HCT116 (cell line): ENCODE measurements at regions not wholly inside any gene's neighbourhood (a gene's known extent, or its start where the extent isn't known, plus 50 kb on each side); places are given as distances from the start of the nearest gene placed in this dataset.

ENCODE experiments used
- ATAC-seq: fragments of 200-7000 bp; cut with Tn5 transposase; 2 replicates; pipeline ENCODE4 v1.9.1; 2020; ENCODE audit warnings: mild to moderate bottlenecking, moderate library complexity
- BruUV-seq: library from RNA; stranded (reverse); fragments of 400-500 nt; replicated peaks from 2 replicates; lab custom pipeline; 2021; lab: Mats Ljungman, UMichigan
- CTCF ChIA-PET: fragments of 300-600 bp; sonication (Branson Sonifier 250); formaldehyde crosslinking; loops from one replicate; lab custom pipeline; 2021; ENCODE audit warnings: antibody characterized with exemption; lab: Charles Lee
- POLR2A ChIA-PET: fragments of 300-600, 350-600 bp; sonication (Branson Sonifier 250); formaldehyde crosslinking; loops from one replicate; lab custom pipeline; 2021; ENCODE audit warnings: antibody characterized with exemption; lab: Charles Lee
- RAD21 ChIA-PET, 2 experiments: fragments of 300-600 bp; sonication (Branson Sonifier 250); formaldehyde crosslinking; loops; one replicate each; lab custom pipeline; 2023; ENCODE audit warnings: low total read pairs in 2 of 2; ENCODE audit not compliant: uncharacterized antibody in 2 of 2, unreplicated experiment in 2 of 2, low non-redundant PET in 1 of 2; lab: Charles Lee
- DNase-seq: peaks from one replicate; pipeline ENCODE4 v3.0.0-alpha.2; 2010; ENCODE audit warnings: low read depth, low spot score
- H2AFZ ChIP-seq: fragments of 200-600 bp; shearing (Covaris generic), sonication (generic); 2 replicates; pipeline ENCODE4 v1.6.1; 2017; ENCODE audit warnings: low read depth, mixed run types, mixed read lengths, antibody characterized with exemption, low read length; ENCODE audit not compliant: poor library complexity, severe bottlenecking
- H3K27ac ChIP-seq: 2 replicates; pipeline ENCODE4 v1.5.1; 2012; ENCODE audit warnings: low read depth, low read length
- H3K27me3 ChIP-seq: fragments of 200-600 bp; sonication (generic); 2 replicates; pipeline ENCODE4 v1.6.1; 2016; ENCODE audit warnings: mixed run types, low read length, mixed read lengths; ENCODE audit not compliant: insufficient read depth
- H3K36me3 ChIP-seq, 2 experiments: fragments of 200-500 bp in 1 of 2; fragments of 200-600 bp in 1 of 2; sonication (Bioruptor generic) in 1 of 2; sonication (generic) in 1 of 2; 2 replicates each; pipeline versions ENCODE4 v1.5.1 to v1.6.1; 2014 to 2016; ENCODE audit warnings: low read length in 2 of 2, inconsistent platforms in 1 of 2, mixed read lengths in 1 of 2, mixed run types in 1 of 2; ENCODE audit not compliant: insufficient read depth in 2 of 2, control insufficient read depth in 1 of 2
- H3K4me1 ChIP-seq, 2 experiments: fragments of 200-600 bp in 1 of 2; sonication (generic) in 1 of 2; 2 replicates each; pipeline versions ENCODE4 v1.5.1 to v1.6.1; 2012 to 2017; ENCODE audit warnings: low read length in 2 of 2, inconsistent platforms in 1 of 2, mild to moderate bottlenecking in 1 of 2, mixed read lengths in 1 of 2, mixed run types in 1 of 2, moderate library complexity in 1 of 2; ENCODE audit not compliant: insufficient read depth in 2 of 2, control insufficient read depth in 1 of 2
- H3K4me2 ChIP-seq: fragments of 200-600 bp; sonication (generic); 2 replicates; pipeline ENCODE4 v1.6.1; 2017; ENCODE audit warnings: mixed run types, low read length, mixed read lengths
- H3K4me3 ChIP-seq, 2 experiments: fragments of 200-600 bp in 1 of 2; sonication (generic) in 1 of 2; replicated peaks in 1 of 2; 2 replicates each; pipeline ENCODE4 v1.5.1; 2011 to 2016; ENCODE audit warnings: low read length in 2 of 2, control low read depth in 1 of 2, low read depth in 1 of 2, mild to moderate bottlenecking in 1 of 2, mixed read lengths in 1 of 2, mixed run types in 1 of 2
- H3K79me2 ChIP-seq: fragments of 200-600 bp; sonication (generic); 2 replicates; pipeline ENCODE4 v1.6.1; 2017; ENCODE audit warnings: mild to moderate bottlenecking, mixed run types, low read length, moderate library complexity, mixed read lengths; ENCODE audit not compliant: insufficient read depth
- H3K9ac ChIP-seq: fragments of 200-600 bp; sonication (generic); 2 replicates; pipeline ENCODE4 v1.6.1; 2016; ENCODE audit warnings: low read length, mixed read lengths
- H3K9me2 ChIP-seq: fragments of 200-600 bp; sonication (generic), shearing (Covaris generic); 2 replicates; pipeline ENCODE4 v1.6.1; 2017; ENCODE audit warnings: mixed run types, mild to moderate bottlenecking, moderate library complexity; ENCODE audit not compliant: insufficient read depth
- H3K9me3 ChIP-seq, 2 experiments: fragments of 200-500 bp in 1 of 2; fragments of 200-600 bp in 1 of 2; sonication (Bioruptor generic) in 1 of 2; sonication (generic) in 1 of 2; 2 replicates each; pipeline ENCODE4 v1.6.1; 2014 to 2017; ENCODE audit warnings: low read length in 2 of 2, mixed read lengths in 2 of 2, inconsistent platforms in 1 of 2, low read depth in 1 of 2, mild to moderate bottlenecking in 1 of 2, mixed run types in 1 of 2, moderate library complexity in 1 of 2; ENCODE audit not compliant: control insufficient read depth in 1 of 2, insufficient read depth in 1 of 2
- H4K20me1 ChIP-seq: fragments of 200-600 bp; sonication (generic), shearing (Covaris generic); 2 replicates; pipeline ENCODE4 v1.6.1; 2017; ENCODE audit warnings: mixed run types, mild to moderate bottlenecking, moderate library complexity; ENCODE audit not compliant: insufficient read depth
- CEBPB ChIP-seq: IDR thresholded peaks from 2 replicates; pipeline ENCODE4 v1.6.1; 2012; ENCODE audit warnings: low read depth
- EGR1 ChIP-seq: IDR thresholded peaks from 2 replicates; pipeline ENCODE4 v1.6.1; 2012; ENCODE audit warnings: low read depth
- ELF1 ChIP-seq: IDR thresholded peaks from 2 replicates; pipeline ENCODE4 v1.6.1; 2012; ENCODE audit warnings: low read depth, borderline replicate concordance
- EZH2 ChIP-seq: fragments of 200-600 bp; sonication (generic); IDR thresholded peaks from 2 replicates; pipeline ENCODE4 v1.6.1; 2017; ENCODE audit warnings: antibody characterized with exemption, mixed run types
- EZH2phosphoT487 ChIP-seq: fragments of 200-600 bp; IDR thresholded peaks from 2 replicates; pipeline ENCODE4 v1.6.1; 2018; ENCODE audit warnings: antibody characterized with exemption, borderline replicate concordance
- FOSL1 ChIP-seq: IDR thresholded peaks from 2 replicates; pipeline ENCODE4 v1.6.1; 2012; ENCODE audit warnings: low read depth
- JUND ChIP-seq: IDR thresholded peaks from 2 replicates; pipeline ENCODE4 v1.6.1; 2012
- POLR2AphosphoS5 ChIP-seq: IDR thresholded peaks from 2 replicates; pipeline ENCODE4 v1.6.1; 2011; ENCODE audit warnings: mild to moderate bottlenecking, low read depth, low read length, moderate library complexity
- SIN3A ChIP-seq: IDR thresholded peaks from 2 replicates; pipeline ENCODE4 v1.6.1; 2012; ENCODE audit warnings: low read depth
- SP1 ChIP-seq: IDR thresholded peaks from 2 replicates; pipeline ENCODE4 v1.6.1; 2012; ENCODE audit warnings: low read depth
- SRF ChIP-seq: IDR thresholded peaks from 2 replicates; pipeline ENCODE4 v1.6.1; 2012; ENCODE audit warnings: low read depth
- TCF7L2 ChIP-seq: IDR thresholded peaks from 2 replicates; pipeline ENCODE4 v1.7.0; 2011; ENCODE audit warnings: borderline replicate concordance, inconsistent platforms; ENCODE audit not compliant: insufficient read depth, insufficient read length; ENCODE audit errors: extremely low read depth
- ZNF274 ChIP-seq: fragments of 200-500 bp; sonication (Bioruptor generic); IDR thresholded peaks from 2 replicates; pipeline ENCODE4 v1.6.1; 2014; ENCODE audit warnings: mild to moderate bottlenecking, low read depth, low read length, inconsistent platforms
- intact Hi-C: fragments of 100-400 bp; cut with micrococcal nuclease; formaldehyde crosslinking; loops from 2 replicates; pipeline ENCODE4 v1.10.0; 2022
- TF ChIP-seq, protein P1 (sequence below): IDR thresholded peaks from 2 replicates; pipeline ENCODE4 v1.6.1; 2011; ENCODE audit warnings: mild to moderate bottlenecking, low read length, moderate library complexity; ENCODE audit not compliant: insufficient replicate concordance; ENCODE audit errors: extremely low read depth
- TF ChIP-seq, protein P2 (sequence below): IDR thresholded peaks from 2 replicates; pipeline ENCODE4 v1.6.1; 2012; ENCODE audit warnings: low read depth
- TF ChIP-seq, protein P3 (sequence below): IDR thresholded peaks from 2 replicates; pipeline ENCODE4 v1.6.1; 2012
- TF ChIP-seq, protein P4 (sequence below): IDR thresholded peaks from 2 replicates; pipeline ENCODE4 v1.6.1; 2012

DNA sequence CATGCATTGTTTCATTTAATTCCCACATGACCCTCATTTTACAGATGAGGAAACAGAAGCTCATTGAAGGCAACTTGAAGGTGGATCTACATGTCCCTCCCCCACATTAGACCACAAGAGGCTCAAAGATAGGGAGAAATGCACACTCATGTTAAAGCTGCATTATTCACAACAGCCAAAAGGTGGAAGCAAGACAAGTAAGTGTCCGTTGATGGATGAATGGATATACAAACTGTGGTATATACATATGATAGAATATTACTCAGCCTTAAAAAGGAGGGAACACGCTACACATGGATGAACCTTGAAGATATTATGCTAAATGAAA, 149.7 kb upstream of the JUN start (continued):
- TF ChIP-seq, protein P1, sequence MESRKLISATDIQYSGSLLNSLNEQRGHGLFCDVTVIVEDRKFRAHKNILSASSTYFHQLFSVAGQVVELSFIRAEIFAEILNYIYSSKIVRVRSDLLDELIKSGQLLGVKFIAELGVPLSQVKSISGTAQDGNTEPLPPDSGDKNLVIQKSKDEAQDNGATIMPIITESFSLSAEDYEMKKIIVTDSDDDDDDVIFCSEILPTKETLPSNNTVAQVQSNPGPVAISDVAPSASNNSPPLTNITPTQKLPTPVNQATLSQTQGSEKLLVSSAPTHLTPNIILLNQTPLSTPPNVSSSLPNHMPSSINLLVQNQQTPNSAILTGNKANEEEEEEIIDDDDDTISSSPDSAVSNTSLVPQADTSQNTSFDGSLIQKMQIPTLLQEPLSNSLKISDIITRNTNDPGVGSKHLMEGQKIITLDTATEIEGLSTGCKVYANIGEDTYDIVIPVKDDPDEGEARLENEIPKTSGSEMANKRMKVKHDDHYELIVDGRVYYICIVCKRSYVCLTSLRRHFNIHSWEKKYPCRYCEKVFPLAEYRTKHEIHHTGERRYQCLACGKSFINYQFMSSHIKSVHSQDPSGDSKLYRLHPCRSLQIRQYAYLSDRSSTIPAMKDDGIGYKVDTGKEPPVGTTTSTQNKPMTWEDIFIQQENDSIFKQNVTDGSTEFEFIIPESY: no peak

DNA sequence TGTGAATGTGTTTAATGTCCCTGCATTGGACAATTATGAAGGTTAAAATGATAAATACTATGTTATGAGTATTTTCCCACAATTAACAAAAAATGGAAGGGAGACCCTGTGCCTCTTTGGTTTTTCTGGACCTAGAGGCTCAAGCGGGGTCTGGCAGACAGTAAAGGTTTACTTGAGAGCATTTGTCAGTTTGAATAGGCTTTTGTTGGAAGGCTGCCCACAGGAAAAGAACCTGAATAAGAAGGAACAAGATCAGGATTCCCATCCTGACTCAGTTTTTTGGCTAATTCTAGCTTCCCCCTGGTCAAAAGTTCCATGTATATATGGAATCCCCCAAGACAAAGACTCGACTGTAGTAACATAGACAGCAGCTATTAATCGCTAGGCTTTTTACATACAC, 150.9 kb upstream of the JUN start:
- H3K4me2 ChIP-seq: no peak overlapping the region
- H3K36me3 ChIP-seq: no peaks in the 10 kb centered on the region
- ATAC-seq: no peak
- ChIA-PET POLR2A (no interaction called here), CTCF (no interaction called here), RAD21 (no interaction called here)
- H3K4me1 ChIP-seq: peaks cover 16 to 26% of the 10 kb centered on the region in 2 experiments; a peak in 3 of 4 replicates
- H3K4me3 ChIP-seq: no peak overlapping the region
- no peaks in the 10 kb centered on the region for H3K79me2 ChIP-seq
- H3K9ac ChIP-seq: no peak overlapping the region
- DNase-seq: no peak
- BruUV-seq: no TSS peak
- H3K27me3 ChIP-seq: no peaks in the 10 kb centered on the region
- intact Hi-C loops: no loop called here
- no peak for TF ChIP-seq CEBPB
- no peak for TF ChIP-seq EZH2phosphoT487
- TF ChIP-seq, protein P2, sequence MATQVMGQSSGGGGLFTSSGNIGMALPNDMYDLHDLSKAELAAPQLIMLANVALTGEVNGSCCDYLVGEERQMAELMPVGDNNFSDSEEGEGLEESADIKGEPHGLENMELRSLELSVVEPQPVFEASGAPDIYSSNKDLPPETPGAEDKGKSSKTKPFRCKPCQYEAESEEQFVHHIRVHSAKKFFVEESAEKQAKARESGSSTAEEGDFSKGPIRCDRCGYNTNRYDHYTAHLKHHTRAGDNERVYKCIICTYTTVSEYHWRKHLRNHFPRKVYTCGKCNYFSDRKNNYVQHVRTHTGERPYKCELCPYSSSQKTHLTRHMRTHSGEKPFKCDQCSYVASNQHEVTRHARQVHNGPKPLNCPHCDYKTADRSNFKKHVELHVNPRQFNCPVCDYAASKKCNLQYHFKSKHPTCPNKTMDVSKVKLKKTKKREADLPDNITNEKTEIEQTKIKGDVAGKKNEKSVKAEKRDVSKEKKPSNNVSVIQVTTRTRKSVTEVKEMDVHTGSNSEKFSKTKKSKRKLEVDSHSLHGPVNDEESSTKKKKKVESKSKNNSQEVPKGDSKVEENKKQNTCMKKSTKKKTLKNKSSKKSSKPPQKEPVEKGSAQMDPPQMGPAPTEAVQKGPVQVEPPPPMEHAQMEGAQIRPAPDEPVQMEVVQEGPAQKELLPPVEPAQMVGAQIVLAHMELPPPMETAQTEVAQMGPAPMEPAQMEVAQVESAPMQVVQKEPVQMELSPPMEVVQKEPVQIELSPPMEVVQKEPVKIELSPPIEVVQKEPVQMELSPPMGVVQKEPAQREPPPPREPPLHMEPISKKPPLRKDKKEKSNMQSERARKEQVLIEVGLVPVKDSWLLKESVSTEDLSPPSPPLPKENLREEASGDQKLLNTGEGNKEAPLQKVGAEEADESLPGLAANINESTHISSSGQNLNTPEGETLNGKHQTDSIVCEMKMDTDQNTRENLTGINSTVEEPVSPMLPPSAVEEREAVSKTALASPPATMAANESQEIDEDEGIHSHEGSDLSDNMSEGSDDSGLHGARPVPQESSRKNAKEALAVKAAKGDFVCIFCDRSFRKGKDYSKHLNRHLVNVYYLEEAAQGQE: no peak
- TF ChIP-seq, protein P3, sequence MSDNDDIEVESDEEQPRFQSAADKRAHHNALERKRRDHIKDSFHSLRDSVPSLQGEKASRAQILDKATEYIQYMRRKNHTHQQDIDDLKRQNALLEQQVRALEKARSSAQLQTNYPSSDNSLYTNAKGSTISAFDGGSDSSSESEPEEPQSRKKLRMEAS: no peak
- TF ChIP-seq ZNF274: no peak
- TF ChIP-seq JUND: no peak
- TF ChIP-seq EZH2: no peak
- no peak for TF ChIP-seq EGR1
- TF ChIP-seq POLR2AphosphoS5: no peak
- no peak for TF ChIP-seq SRF
- TF ChIP-seq, protein P4, sequence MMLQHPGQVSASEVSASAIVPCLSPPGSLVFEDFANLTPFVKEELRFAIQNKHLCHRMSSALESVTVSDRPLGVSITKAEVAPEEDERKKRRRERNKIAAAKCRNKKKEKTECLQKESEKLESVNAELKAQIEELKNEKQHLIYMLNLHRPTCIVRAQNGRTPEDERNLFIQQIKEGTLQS: no peak
- no peak for TF ChIP-seq SP1
- no peak for TF ChIP-seq TCF7L2
- no peak for TF ChIP-seq FOSL1
- no peak for TF ChIP-seq SIN3A
- no peak for TF ChIP-seq ELF1
- H2AFZ ChIP-seq: no peak overlapping the region
- no peaks in the 10 kb centered on the region for H3K9me2 ChIP-seq
- H3K9me3 ChIP-seq: no peaks in the 10 kb centered on the region
- H4K20me1 ChIP-seq: no peaks in the 10 kb centered on the region
- no peak overlapping the region for H3K27ac ChIP-seq
